A549 (cell line): ENCODE measurements at regions not wholly inside any gene's neighbourhood (a gene's known extent, or its start where the extent isn't known, plus 50 kb on each side); places are given as distances from the start of the nearest gene placed in this dataset.

Experiments used
- ATAC-seq, 2 experiments: fragments of 200-7000 bp in 1 of 2; fragments of >200 bp in 1 of 2; cut with Nextera tagmentation in 1 of 2; cut with Tn5 transposase in 1 of 2; 3 replicates each; pipeline versions ENCODE4 v1.8.0 to v1.9.1; 2018 to 2020; ENCODE audit warnings: mild to moderate bottlenecking in 1 of 2, moderate library complexity in 1 of 2
- CTCF ChIA-PET: fragments of 300-600 bp; sonication (Branson Sonifier 250); formaldehyde crosslinking; extraction: SDS; loops from one replicate; lab custom pipeline; 2021; ENCODE audit warnings: antibody characterized with exemption, inconsistent platforms; lab: Yijun Ruan, JAX
- POLR2A ChIA-PET: fragments of 350-600 bp; formaldehyde crosslinking; extraction: SDS; loops from one replicate; lab custom pipeline; 2021; ENCODE audit warnings: antibody characterized with exemption, inconsistent platforms; lab: Yijun Ruan, JAX
- DNase-seq, 2 experiments: peaks; one replicate each; pipeline versions ENCODE4 v3.0.0 to v3.0.0-alpha.2; 2011 to 2016; ENCODE audit warnings: low read depth in 1 of 2, low spot score in 1 of 2
- FAIRE-seq: peaks from 2 replicates; lab custom pipeline; 2011; peaks lifted over from hg19 to GRCh38; lab: Jason Lieb, UNC
- H3K27ac ChIP-seq, 2 experiments: fragments of >200 bp; sonication (Bioruptor Twin); formaldehyde crosslinking; 3 replicates each; pipeline ENCODE4 v1.5.1; 2016 to 2017
- H3K4me1 ChIP-seq: fragments of >200 bp; sonication (Bioruptor Twin); formaldehyde crosslinking; 3 replicates; pipeline ENCODE4 v1.6.1; 2016
- H3K4me2 ChIP-seq: fragments of >200 bp; sonication (Bioruptor Twin); formaldehyde crosslinking; 3 replicates; pipeline ENCODE4 v1.6.1; 2016
- H3K4me3 ChIP-seq: fragments of >200 bp; sonication (Bioruptor Twin); formaldehyde crosslinking; 3 replicates; pipeline ENCODE4 v1.5.1; 2016
- H3K9me3 ChIP-seq: fragments of >200 bp; sonication (Bioruptor Twin); formaldehyde crosslinking; 3 replicates; pipeline ENCODE4 v1.6.1; 2016
- CEBPB ChIP-seq, 2 experiments: fragments of >200 bp in 1 of 2; sonication (Bioruptor Twin) in 1 of 2; formaldehyde crosslinking in 1 of 2; IDR thresholded peaks; 2 replicates each; pipeline ENCODE4 v1.6.1; 2012 to 2016
- CHD2 ChIP-seq: fragments of 150-350 bp; IDR thresholded peaks from 2 replicates; pipeline ENCODE4 v1.6.1; 2014; ENCODE audit warnings: low read length; ENCODE audit not compliant: partially characterized antibody
- CHD4 ChIP-seq: fragments of 200-600 bp; sonication (generic); IDR thresholded peaks from 2 replicates; pipeline ENCODE4 v1.6.1; 2016; ENCODE audit warnings: antibody characterized with exemption, mild to moderate bottlenecking, borderline replicate concordance
- FOSL2 ChIP-seq, 2 experiments: fragments of 450-650 bp in 1 of 2; fragments of >200 bp in 1 of 2; sonication (Bioruptor Twin) in 1 of 2; formaldehyde crosslinking; IDR thresholded peaks; 2 replicates each; pipeline versions ENCODE4 v1.5.0 to v1.6.1; 2016 to 2020; ENCODE audit warnings: mild to moderate bottlenecking in 1 of 2, moderate library complexity in 1 of 2
- FOXS1 ChIP-seq: fragments of 250-450 bp; sonication (Bioruptor Pico); IDR thresholded peaks from 2 replicates; pipeline ENCODE4 v1.5.0; 2020; ENCODE audit warnings: mild to moderate bottlenecking, moderate library complexity
- GATA3 ChIP-seq: IDR thresholded peaks from 2 replicates; pipeline ENCODE4 v1.6.1; 2012; ENCODE audit warnings: borderline replicate concordance
- HDAC2 ChIP-seq: fragments of 200-600 bp; sonication (generic); IDR thresholded peaks from 2 replicates; pipeline ENCODE4 v1.6.1; 2016
- HEYL ChIP-seq: fragments of 250-450 bp; sonication (Bioruptor Pico); IDR thresholded peaks from 2 replicates; pipeline ENCODE4 v1.8.0; 2021; ENCODE audit warnings: mild to moderate bottlenecking, moderate library complexity
- JUN ChIP-seq, 2 experiments: fragments of >200 bp; sonication (Bioruptor Twin); formaldehyde crosslinking; IDR thresholded peaks; 2 replicates in 1 of 2; 3 replicates in 1 of 2; pipeline ENCODE4 v1.6.1; 2016 to 2017
- MAFK ChIP-seq: fragments of 450-650 bp; IDR thresholded peaks from 2 replicates; pipeline ENCODE4 v1.6.1; 2014; ENCODE audit not compliant: partially characterized antibody
- MAZ ChIP-seq: fragments of 150-350 bp; IDR thresholded peaks from 2 replicates; pipeline ENCODE4 v1.6.1; 2014; ENCODE audit warnings: antibody characterized with exemption, low read depth, low read length, borderline replicate concordance
- NFE2L2 ChIP-seq: fragments of 150-350 bp; conservative IDR thresholded peaks from 2 replicates; pipeline ENCODE4 v1.6.1; 2014; ENCODE audit warnings: low read length
- PHF8 ChIP-seq: fragments of 200-600 bp; sonication (generic); IDR thresholded peaks from 2 replicates; pipeline ENCODE4 v1.6.1; 2016; ENCODE audit warnings: low read depth, mild to moderate bottlenecking, antibody characterized with exemption, moderate library complexity, borderline replicate concordance
- RNF2 ChIP-seq: fragments of 200-600 bp; sonication (generic); IDR thresholded peaks from 2 replicates; pipeline ENCODE4 v1.6.1; 2016; ENCODE audit warnings: low read depth, mild to moderate bottlenecking, antibody characterized with exemption, moderate library complexity, borderline replicate concordance
- SREBF2 ChIP-seq: fragments of 450-650 bp; IDR thresholded peaks from 2 replicates; pipeline ENCODE4 v1.6.1; 2014; ENCODE audit warnings: mild to moderate bottlenecking, moderate library complexity
- ZSCAN20 ChIP-seq: fragments of 250-450 bp; sonication (Bioruptor Pico); IDR thresholded peaks from 2 replicates; pipeline ENCODE4 v1.8.0; 2022; ENCODE audit warnings: mild to moderate bottlenecking, moderate library complexity
- WGBS: methylation state at CpG from one replicate; pipeline ENCODE4 v1.1.6; 2017; ENCODE audit errors: missing lambda C conversion rate; 5-methylcytosine and 5-hydroxymethylcytosine counted together
- TF ChIP-seq, protein P1 (sequence below): fragments of >200 bp; sonication (Bioruptor Twin); formaldehyde crosslinking; IDR thresholded peaks from 3 replicates; pipeline ENCODE4 v1.6.1; 2016
- TF ChIP-seq, protein P2 (sequence below): fragments of 450-650 bp; IDR thresholded peaks from 2 replicates; pipeline ENCODE4 v1.6.1; 2014; ENCODE audit warnings: antibody characterized with exemption
- TF ChIP-seq, protein P3 (sequence below): fragments of 250-450 bp; sonication (Bioruptor Pico); IDR thresholded peaks from 2 replicates; pipeline ENCODE4 v1.5.0; 2021; ENCODE audit warnings: mild to moderate bottlenecking, moderate library complexity, borderline replicate concordance
- TF ChIP-seq, protein P4 (sequence below): IDR thresholded peaks from 2 replicates; pipeline ENCODE4 v1.6.1; 2012
- TF ChIP-seq, protein P5 (sequence below): fragments of >200 bp; sonication (Bioruptor Twin); formaldehyde crosslinking; IDR thresholded peaks from 3 replicates; pipeline ENCODE4 v1.5.1; 2016
- TF ChIP-seq, protein P6 (sequence below): fragments of 250-450 bp; sonication (Bioruptor Pico); IDR thresholded peaks from 2 replicates; pipeline ENCODE4 v1.5.0; 2020; ENCODE audit warnings: low read depth, mild to moderate bottlenecking, moderate library complexity

DNA sequence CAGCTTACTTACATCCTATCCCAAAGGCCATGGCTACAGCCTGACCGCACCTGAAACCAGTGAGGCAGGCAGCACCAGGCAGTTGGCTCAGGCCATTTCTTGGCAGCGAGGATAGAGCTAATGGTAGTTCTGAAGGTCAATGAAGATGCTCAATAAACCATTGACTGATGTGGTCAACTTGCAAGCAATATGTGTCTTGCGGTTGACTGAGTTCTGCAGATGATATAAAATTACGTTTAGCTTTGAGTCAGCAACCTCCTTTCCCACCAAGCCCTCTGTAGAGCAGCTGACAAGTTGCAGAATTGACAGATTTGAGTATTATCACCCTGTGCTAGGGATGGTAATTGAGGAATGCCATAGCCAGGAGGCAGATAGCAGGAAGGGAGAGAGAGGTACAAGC is 189.0 kb upstream of the PUM3 start:
- no peak overlapping the region for H3K4me3 ChIP-seq
- CTCF ChIA-PET: interaction anchor here (0.6 kb wide), 1 partner anchor 13 kb away, joined by 3 read pairs; no protein-coding TSS in a partner anchor
- TF ChIP-seq PHF8: no peak
- no peak for TF ChIP-seq FOXS1 (CRISPR knock-in tag)
- no peak for TF ChIP-seq HEYL
- no peak for TF ChIP-seq HDAC2
- TF ChIP-seq, protein P1, sequence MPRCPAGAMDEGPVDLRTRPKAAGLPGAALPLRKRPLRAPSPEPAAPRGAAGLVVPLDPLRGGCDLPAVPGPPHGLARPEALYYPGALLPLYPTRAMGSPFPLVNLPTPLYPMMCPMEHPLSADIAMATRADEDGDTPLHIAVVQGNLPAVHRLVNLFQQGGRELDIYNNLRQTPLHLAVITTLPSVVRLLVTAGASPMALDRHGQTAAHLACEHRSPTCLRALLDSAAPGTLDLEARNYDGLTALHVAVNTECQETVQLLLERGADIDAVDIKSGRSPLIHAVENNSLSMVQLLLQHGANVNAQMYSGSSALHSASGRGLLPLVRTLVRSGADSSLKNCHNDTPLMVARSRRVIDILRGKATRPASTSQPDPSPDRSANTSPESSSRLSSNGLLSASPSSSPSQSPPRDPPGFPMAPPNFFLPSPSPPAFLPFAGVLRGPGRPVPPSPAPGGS: no peak
- TF ChIP-seq, protein P2, sequence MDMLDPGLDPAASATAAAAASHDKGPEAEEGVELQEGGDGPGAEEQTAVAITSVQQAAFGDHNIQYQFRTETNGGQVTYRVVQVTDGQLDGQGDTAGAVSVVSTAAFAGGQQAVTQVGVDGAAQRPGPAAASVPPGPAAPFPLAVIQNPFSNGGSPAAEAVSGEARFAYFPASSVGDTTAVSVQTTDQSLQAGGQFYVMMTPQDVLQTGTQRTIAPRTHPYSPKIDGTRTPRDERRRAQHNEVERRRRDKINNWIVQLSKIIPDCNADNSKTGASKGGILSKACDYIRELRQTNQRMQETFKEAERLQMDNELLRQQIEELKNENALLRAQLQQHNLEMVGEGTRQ: no peak
- TF ChIP-seq CHD4: no peak
- no peak for TF ChIP-seq ZSCAN20 (CRISPR knock-in tag)
- no peak for TF ChIP-seq JUN (IDR thresholded peaks at IDR 0.05)
- TF ChIP-seq, protein P3, sequence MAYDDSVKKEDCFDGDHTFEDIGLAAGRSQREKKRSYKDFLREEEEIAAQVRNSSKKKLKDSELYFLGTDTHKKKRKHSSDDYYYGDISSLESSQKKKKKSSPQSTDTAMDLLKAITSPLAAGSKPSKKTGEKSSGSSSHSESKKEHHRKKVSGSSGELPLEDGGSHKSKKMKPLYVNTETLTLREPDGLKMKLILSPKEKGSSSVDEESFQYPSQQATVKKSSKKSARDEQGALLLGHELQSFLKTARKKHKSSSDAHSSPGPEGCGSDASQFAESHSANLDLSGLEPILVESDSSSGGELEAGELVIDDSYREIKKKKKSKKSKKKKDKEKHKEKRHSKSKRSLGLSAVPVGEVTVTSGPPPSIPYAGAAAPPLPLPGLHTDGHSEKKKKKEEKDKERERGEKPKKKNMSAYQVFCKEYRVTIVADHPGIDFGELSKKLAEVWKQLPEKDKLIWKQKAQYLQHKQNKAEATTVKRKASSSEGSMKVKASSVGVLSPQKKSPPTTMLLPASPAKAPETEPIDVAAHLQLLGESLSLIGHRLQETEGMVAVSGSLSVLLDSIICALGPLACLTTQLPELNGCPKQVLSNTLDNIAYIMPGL: no peak
- TF ChIP-seq, protein P4, sequence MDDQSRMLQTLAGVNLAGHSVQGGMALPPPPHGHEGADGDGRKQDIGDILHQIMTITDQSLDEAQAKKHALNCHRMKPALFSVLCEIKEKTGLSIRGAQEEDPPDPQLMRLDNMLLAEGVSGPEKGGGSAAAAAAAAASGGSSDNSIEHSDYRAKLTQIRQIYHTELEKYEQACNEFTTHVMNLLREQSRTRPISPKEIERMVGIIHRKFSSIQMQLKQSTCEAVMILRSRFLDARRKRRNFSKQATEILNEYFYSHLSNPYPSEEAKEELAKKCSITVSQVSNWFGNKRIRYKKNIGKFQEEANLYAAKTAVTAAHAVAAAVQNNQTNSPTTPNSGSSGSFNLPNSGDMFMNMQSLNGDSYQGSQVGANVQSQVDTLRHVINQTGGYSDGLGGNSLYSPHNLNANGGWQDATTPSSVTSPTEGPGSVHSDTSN: no peak
- TF ChIP-seq CEBPB (IDR thresholded peaks at IDR 0.05): no peak
- TF ChIP-seq RNF2: no peak
- TF ChIP-seq GATA3: no peak
- TF ChIP-seq, protein P5, sequence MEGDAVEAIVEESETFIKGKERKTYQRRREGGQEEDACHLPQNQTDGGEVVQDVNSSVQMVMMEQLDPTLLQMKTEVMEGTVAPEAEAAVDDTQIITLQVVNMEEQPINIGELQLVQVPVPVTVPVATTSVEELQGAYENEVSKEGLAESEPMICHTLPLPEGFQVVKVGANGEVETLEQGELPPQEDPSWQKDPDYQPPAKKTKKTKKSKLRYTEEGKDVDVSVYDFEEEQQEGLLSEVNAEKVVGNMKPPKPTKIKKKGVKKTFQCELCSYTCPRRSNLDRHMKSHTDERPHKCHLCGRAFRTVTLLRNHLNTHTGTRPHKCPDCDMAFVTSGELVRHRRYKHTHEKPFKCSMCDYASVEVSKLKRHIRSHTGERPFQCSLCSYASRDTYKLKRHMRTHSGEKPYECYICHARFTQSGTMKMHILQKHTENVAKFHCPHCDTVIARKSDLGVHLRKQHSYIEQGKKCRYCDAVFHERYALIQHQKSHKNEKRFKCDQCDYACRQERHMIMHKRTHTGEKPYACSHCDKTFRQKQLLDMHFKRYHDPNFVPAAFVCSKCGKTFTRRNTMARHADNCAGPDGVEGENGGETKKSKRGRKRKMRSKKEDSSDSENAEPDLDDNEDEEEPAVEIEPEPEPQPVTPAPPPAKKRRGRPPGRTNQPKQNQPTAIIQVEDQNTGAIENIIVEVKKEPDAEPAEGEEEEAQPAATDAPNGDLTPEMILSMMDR: no peak
- no peak for TF ChIP-seq SREBF2
- TF ChIP-seq MAZ: no peak
- no peak for TF ChIP-seq NFE2L2
- TF ChIP-seq, all 56 proteins: peak for 0
- ATAC-seq (no peak), FAIRE-seq (no peak), DNase-seq (no peak)
- 40% methylated on average over 4 of the region's 4 CpGs for whole genome bisulfite sequencing
- no peaks in the 10 kb centered on the region for H3K4me1 ChIP-seq
- POLR2A ChIA-PET: no interaction called here
- H3K4me2 ChIP-seq: no peak overlapping the region
- no peaks in the 10 kb centered on the region for H3K9me3 ChIP-seq
- no peak overlapping the region for H3K27ac ChIP-seq

DNA sequence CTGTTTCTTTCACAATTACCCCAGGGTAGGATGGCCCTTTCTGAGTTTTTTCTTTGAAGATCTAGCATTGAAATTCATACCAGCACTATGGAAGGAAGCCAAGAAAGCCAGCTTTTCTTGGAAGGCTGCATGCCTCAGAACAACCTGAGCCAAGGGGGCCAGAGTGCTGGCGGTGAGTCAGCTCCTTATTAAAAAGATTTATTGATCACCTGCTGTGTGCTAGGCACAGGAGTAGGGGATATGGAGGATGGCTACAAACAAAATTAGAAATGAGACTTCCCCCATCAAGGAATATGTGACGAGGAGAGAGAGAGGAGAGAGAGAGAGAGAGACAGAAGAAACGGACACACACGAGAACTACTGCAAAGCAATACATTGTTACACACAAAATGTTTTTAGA is 184.6 kb upstream of the PUM3 start:
- Histone ChIP-seq H3K4me2 (no peak overlapping the region), H3K27ac (no peak overlapping the region), H3K4me1 (no peaks in the 10 kb centered on the region), H3K4me3 (no peak overlapping the region), H3K9me3 (no peaks in the 10 kb centered on the region)
- FAIRE-seq (no peak), ATAC-seq (no peak), DNase-seq (no peak)
- TF ChIP-seq FOSL2 (IDR thresholded peaks at IDR 0.05): no peak
- TF ChIP-seq FOSL2 (CRISPR knock-in tag; IDR thresholded peaks at IDR 0.05): no peak
- no peak for TF ChIP-seq CHD2
- no peak for TF ChIP-seq MAFK
- no peak for TF ChIP-seq JUN (IDR thresholded peaks at IDR 0.05)
- TF ChIP-seq, protein P6, sequence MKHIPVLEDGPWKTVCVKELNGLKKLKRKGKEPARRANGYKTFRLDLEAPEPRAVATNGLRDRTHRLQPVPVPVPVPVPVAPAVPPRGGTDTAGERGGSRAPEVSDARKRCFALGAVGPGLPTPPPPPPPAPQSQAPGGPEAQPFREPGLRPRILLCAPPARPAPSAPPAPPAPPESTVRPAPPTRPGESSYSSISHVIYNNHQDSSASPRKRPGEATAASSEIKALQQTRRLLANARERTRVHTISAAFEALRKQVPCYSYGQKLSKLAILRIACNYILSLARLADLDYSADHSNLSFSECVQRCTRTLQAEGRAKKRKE: no peak
- TF ChIP-seq HDAC2: no peak
- 9% methylated on average over 4 of the region's 4 CpGs for WGBS
- CTCF ChIA-PET: interaction anchor here (0.8 kb wide), 1 partner anchor 10 kb away, joined by 4 read pairs; no protein-coding TSS in a partner anchor
- POLR2A ChIA-PET: no interaction called here
